ENCODE measurements at regions not wholly inside any gene's neighbourhood (a gene's known extent, or its start where the extent isn't known, plus 50 kb on each side); places are given as distances from the start of the nearest gene placed in this dataset.

- no peak for DNase-seq (ENCODE audit: low read depth)
- no peak for TF ChIP-seq CTCF (IDR thresholded peaks at IDR 0.05; ENCODE audit: low read depth, low read length)
- no peak for TF ChIP-seq POLR2A (IDR thresholded peaks at IDR 0.05; ENCODE audit: extremely low read depth, insufficient read length)
- TF ChIP-seq MYC (IDR thresholded peaks at IDR 0.05; ENCODE audit: low read depth, low read length): no peak
- TF ChIP-seq MAX (IDR thresholded peaks at IDR 0.05; ENCODE audit: low read depth, low read length): no peak
- H3K4me3 ChIP-seq (ENCODE audit: low read depth, low read length): no peak overlapping the region
These were observed 459.1 kb upstream of the CITED2 start for GRCh38 chr6:139833592-139833991.

GRCh38 chr6:139832493-139833305 is 458.3 kb upstream of the CITED2 start:
- DNase-seq (ENCODE audit: low read depth): no peak
- TF ChIP-seq MYC (IDR thresholded peaks at IDR 0.05; ENCODE audit: low read depth, low read length) (no peak), MAX (IDR thresholded peaks at IDR 0.05; ENCODE audit: low read depth, low read length) (no peak), CTCF (IDR thresholded peaks at IDR 0.05; ENCODE audit: low read depth, low read length) (no peak), POLR2A (IDR thresholded peaks at IDR 0.05; ENCODE audit: extremely low read depth, insufficient read length) (no peak)
- H3K4me3 ChIP-seq (ENCODE audit: low read depth, low read length): no peak overlapping the region

- H3K4me3 ChIP-seq (ENCODE audit: low read depth, low read length): no peak overlapping the region
- TF ChIP-seq MYC (IDR thresholded peaks at IDR 0.05; ENCODE audit: low read depth, low read length) (no peak), MAX (IDR thresholded peaks at IDR 0.05; ENCODE audit: low read depth, low read length) (no peak), CTCF (IDR thresholded peaks at IDR 0.05; ENCODE audit: low read depth, low read length) (no peak)
- DNase-seq (ENCODE audit: low read depth): no peak
These were observed 455.1 kb upstream of the CITED2 start for GRCh38 chr6:139829576-139829975.

- DNase-seq (ENCODE audit: low read depth): no peak
- no peak overlapping the region for H3K4me3 ChIP-seq (ENCODE audit: low read depth, low read length)
- TF ChIP-seq CTCF (IDR thresholded peaks at IDR 0.05; ENCODE audit: low read depth, low read length) (no peak), POLR2A (IDR thresholded peaks at IDR 0.05; ENCODE audit: extremely low read depth, insufficient read length) (no peak), MYC (IDR thresholded peaks at IDR 0.05; ENCODE audit: low read depth, low read length) (no peak), MAX (IDR thresholded peaks at IDR 0.05; ENCODE audit: low read depth, low read length) (no peak)
These were observed 454.5 kb upstream of the CITED2 start for GRCh38 chr6:139828751-139829519.

GRCh38 chr6:139825935-139826374 is 451.5 kb upstream of the CITED2 start:
- TF ChIP-seq MAX (IDR thresholded peaks at IDR 0.05; ENCODE audit: low read depth, low read length) (no peak), POLR2A (IDR thresholded peaks at IDR 0.05; ENCODE audit: extremely low read depth, insufficient read length) (no peak), MYC (IDR thresholded peaks at IDR 0.05; ENCODE audit: low read depth, low read length) (no peak)
- no peak for DNase-seq (ENCODE audit: low read depth)

GRCh38 chr6:139824864-139825263 is 450.4 kb upstream of the CITED2 start:
- no peak for DNase-seq (ENCODE audit: low read depth)
- TF ChIP-seq MYC (IDR thresholded peaks at IDR 0.05; ENCODE audit: low read depth, low read length) (no peak), POLR2A (IDR thresholded peaks at IDR 0.05; ENCODE audit: extremely low read depth, insufficient read length) (no peak), MAX (IDR thresholded peaks at IDR 0.05; ENCODE audit: low read depth, low read length) (no peak), CTCF (IDR thresholded peaks at IDR 0.05; ENCODE audit: low read depth, low read length) (no peak)
- no peak overlapping the region for H3K4me3 ChIP-seq (ENCODE audit: low read depth, low read length)

More at GRCh38 chr6:139825935-139826374, 451.5 kb upstream of the CITED2 start:
- no peak overlapping the region for H3K4me3 ChIP-seq (ENCODE audit: low read depth, low read length)
